Lung (tissue), 11 donors: ENCODE measurements at regions not wholly inside any gene's neighbourhood (a gene's known extent, or its start where the extent isn't known, plus 50 kb on each side); places are given as distances from the start of the nearest gene placed in this dataset.

Experiments
- ATAC-seq: fragments of 200-7000 bp; cut with Tn5 transposase; one replicate; pipeline ENCODE4 v1.9.1; 2020; ENCODE audit warnings: moderate number of reproducible peaks; ENCODE audit not compliant: insufficient read depth, low FRiP score
- DNase-seq, 3 donors: peaks; one replicate each; pipeline ENCODE4 v3.0.0-alpha.2; 2013 to 2017
- H3K27ac ChIP-seq, 2 donors: one replicate each; pipeline ENCODE4 v1.5.1; 2013; ENCODE audit warnings: mild to moderate bottlenecking in 2 of 2, moderate library complexity in 2 of 2, control low read depth in 1 of 2, inconsistent platforms in 1 of 2, low read depth in 1 of 2, low read length in 1 of 2
- H3K27me3 ChIP-seq, 3 donors: one replicate each; pipeline ENCODE4 v1.5.1; 2013; ENCODE audit warnings: low read length in 2 of 3; ENCODE audit not compliant: control insufficient read depth in 3 of 3, insufficient read depth in 3 of 3
- H3K36me3 ChIP-seq, 4 donors: one replicate each; pipeline ENCODE4 v1.5.1; 2013; ENCODE audit warnings: low read length in 4 of 4, mild to moderate bottlenecking in 1 of 4, moderate library complexity in 1 of 4; ENCODE audit not compliant: control insufficient read depth in 4 of 4, insufficient read depth in 4 of 4
- H3K4me1 ChIP-seq, 5 donors: one replicate each; pipeline ENCODE4 v1.5.1; 2013; ENCODE audit warnings: low read length in 5 of 5, mild to moderate bottlenecking in 2 of 5, moderate library complexity in 1 of 5; ENCODE audit not compliant: control insufficient read depth in 5 of 5, insufficient read depth in 5 of 5
- H3K4me3 ChIP-seq: one replicate; pipeline ENCODE4 v1.5.1; 2013; ENCODE audit warnings: mild to moderate bottlenecking, control low read depth, moderate library complexity
- H3K9ac ChIP-seq, 2 donors: one replicate each; pipeline ENCODE4 v1.5.1; 2013; ENCODE audit warnings: low read length in 2 of 2, control low read depth in 1 of 2; ENCODE audit not compliant: insufficient read depth in 1 of 2
- H3K9me3 ChIP-seq, 4 donors: one replicate each; pipeline ENCODE4 v1.5.1; 2013; ENCODE audit warnings: low read length in 3 of 4, mild to moderate bottlenecking in 1 of 4, moderate library complexity in 1 of 4; ENCODE audit not compliant: control insufficient read depth in 4 of 4, insufficient read depth in 3 of 4
- WGBS, 2 donors: extraction: QIAGEN DNeasy Blood & Tissue Kit; methylation state at CpG; one replicate each; pipeline ENCODE4 v1.1.7; 2013; 5-methylcytosine and 5-hydroxymethylcytosine counted together
- TF ChIP-seq, protein P1 (sequence below): IDR thresholded peaks from 2 replicates; pipeline ENCODE4 v1.5.1; 2012; ENCODE audit warnings: mild to moderate bottlenecking; ENCODE audit errors: control extremely low read depth, extremely low read depth
- donor health status: control.
- donor health status: control.
- donor health status: Bipolar disorder and iron deficiency.
- donor health status: healthy.
- donor health status: DM: yes; HTN: yes; CAD: no.

DNA sequence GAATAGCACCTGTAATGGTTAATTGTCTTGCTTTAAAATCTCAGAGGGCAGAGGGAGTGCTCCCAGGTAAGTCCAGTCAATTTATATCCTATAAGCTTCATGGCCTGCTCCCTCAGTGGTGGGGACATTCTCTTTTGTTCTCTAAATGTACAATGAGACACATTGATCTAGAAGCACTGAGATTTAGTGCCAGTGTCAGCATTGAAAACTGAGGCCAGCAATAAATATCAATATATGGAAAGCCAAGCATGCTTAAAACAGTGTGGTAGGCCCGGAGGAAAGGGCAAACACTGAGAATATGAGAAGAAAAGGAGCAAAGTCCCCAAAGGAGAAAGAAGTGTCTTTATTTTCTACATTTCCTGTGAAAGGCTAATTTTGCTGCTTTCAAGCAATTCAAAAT lies 68.4 kb upstream of the CCN2 start:
- no peak for ATAC-seq
- 96% methylated on average over 1 of the region's 1 CpG for WGBS, 2 donors

DNA sequence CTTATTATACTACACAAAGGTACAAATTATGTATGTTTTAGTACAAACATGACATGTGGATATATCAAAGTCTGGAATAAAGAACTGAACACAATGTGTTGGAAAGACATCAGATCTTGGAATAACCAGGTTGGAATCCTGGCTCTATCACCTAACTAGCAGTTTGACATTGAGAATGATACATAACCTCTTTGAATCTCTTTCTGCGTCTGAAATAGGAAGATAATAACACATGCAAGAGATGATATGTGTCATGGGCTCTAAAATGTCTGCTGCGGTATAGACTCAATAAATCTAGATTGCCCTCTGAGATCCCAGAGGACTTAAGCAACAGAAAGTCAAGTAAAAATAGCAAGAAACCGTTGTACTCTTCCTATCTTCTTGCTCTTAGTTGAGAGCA lies 66.8 kb upstream of the CCN2 start:
- Histone ChIP-seq H3K36me3 (no peaks in the 10 kb centered on the region), H3K4me3 (no peak overlapping the region), H3K27ac (no peak overlapping the region), H3K9me3 (no peaks in the 10 kb centered on the region), H3K4me1 (peaks cover 0 to 2% (median 0%) of the 10 kb centered on the region in 5 donors), H3K9ac (no peak overlapping the region), H3K27me3 (no peaks in the 10 kb centered on the region)
- DNase-seq (no peak), ATAC-seq (no peak)
- 84 to 91% methylated on average over 3 of the region's 3 CpGs for WGBS, 2 donors
- TF ChIP-seq, protein P1, sequence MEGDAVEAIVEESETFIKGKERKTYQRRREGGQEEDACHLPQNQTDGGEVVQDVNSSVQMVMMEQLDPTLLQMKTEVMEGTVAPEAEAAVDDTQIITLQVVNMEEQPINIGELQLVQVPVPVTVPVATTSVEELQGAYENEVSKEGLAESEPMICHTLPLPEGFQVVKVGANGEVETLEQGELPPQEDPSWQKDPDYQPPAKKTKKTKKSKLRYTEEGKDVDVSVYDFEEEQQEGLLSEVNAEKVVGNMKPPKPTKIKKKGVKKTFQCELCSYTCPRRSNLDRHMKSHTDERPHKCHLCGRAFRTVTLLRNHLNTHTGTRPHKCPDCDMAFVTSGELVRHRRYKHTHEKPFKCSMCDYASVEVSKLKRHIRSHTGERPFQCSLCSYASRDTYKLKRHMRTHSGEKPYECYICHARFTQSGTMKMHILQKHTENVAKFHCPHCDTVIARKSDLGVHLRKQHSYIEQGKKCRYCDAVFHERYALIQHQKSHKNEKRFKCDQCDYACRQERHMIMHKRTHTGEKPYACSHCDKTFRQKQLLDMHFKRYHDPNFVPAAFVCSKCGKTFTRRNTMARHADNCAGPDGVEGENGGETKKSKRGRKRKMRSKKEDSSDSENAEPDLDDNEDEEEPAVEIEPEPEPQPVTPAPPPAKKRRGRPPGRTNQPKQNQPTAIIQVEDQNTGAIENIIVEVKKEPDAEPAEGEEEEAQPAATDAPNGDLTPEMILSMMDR: no peak

More for the DNA sequence above, 68.4 kb upstream of the CCN2 start:
- H3K36me3 ChIP-seq: no peaks in the 10 kb centered on the region
- peak overlapping the region in 1 of 2 donors; percentile 45 for H3K27ac ChIP-seq
- H3K4me1 ChIP-seq: peaks cover 0 to 2% (median 0%) of the 10 kb centered on the region in 5 donors
- H3K27me3 ChIP-seq: no peaks in the 10 kb centered on the region
- no peaks in the 10 kb centered on the region for H3K9me3 ChIP-seq
- TF ChIP-seq, protein P1: no peak
- no peak for DNase-seq
- no peak overlapping the region for H3K9ac ChIP-seq
- H3K4me3 ChIP-seq: no peak overlapping the region

DNA sequence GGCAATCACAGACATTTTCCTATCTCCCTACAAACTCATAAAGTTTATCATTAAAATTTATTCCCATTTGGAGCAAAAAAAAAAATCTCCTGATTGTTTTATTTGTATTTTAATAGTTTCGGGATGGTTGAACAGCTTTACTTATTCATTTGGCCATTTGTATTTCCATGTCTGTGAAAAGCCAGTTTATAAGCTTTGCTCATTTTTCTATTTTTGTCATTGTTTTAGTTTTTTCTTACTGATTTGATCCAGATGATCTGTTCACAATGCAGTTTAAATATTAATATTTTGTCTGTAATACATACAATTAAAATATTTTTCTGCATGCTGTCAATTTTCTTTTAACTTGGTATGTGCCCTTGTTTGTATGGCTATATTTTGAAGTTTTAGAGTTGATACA lies 65.2 kb upstream of the CCN2 start:
- ATAC-seq: no peak
- TF ChIP-seq, protein P1: no peak
- Histone ChIP-seq H3K9me3 (no peaks in the 10 kb centered on the region), H3K27ac (no peak overlapping the region), H3K9ac (no peak overlapping the region), H3K4me1 (peaks cover 0 to 2% (median 0%) of the 10 kb centered on the region in 5 donors), H3K27me3 (no peaks in the 10 kb centered on the region), H3K4me3 (no peak overlapping the region), H3K36me3 (no peaks in the 10 kb centered on the region)
- DNase-seq: no peak
- 88 to 93% methylated on average over 1 of the region's 1 CpG for WGBS, 2 donors

DNA sequence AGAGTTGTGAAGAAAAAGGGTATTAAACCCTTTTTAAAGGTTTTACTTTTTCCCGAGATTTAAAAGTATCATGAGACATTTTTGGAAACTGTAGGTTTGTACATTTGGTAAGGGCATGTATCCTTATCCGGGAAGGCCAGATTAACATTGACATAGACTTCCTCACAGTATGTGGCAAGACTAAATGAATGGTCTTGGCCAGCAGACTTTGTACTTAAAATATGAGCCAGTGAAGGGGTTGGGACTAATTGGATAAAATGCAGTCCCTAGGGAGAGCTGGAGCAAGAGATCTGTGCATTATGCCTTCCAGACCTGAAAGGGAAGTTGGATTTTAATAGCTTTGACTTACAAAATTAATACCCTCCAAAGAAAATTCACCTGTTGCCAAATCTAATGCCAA lies 60.4 kb upstream of the CCN2 start:
- 81 to 89% methylated on average over 2 of the region's 2 CpGs for WGBS, 2 donors
- ATAC-seq: no peak
- Histone ChIP-seq H3K27ac (no peak overlapping the region), H3K27me3 (no peaks in the 10 kb centered on the region), H3K36me3 (no peaks in the 10 kb centered on the region), H3K9ac (no peak overlapping the region), H3K4me1 (no peaks in the 10 kb centered on the region), H3K4me3 (no peak overlapping the region), H3K9me3 (no peaks in the 10 kb centered on the region)
- no peak for DNase-seq
- TF ChIP-seq, protein P1: no peak
